ENCODE measurements at regions not wholly inside any gene's neighbourhood (a gene's known extent, or its start where the extent isn't known, plus 50 kb on each side); places are given as distances from the start of the nearest gene placed in this dataset.

GRCh38 chr3:117843356-117843755, 1133.8 kb downstream of the TUSC7 start:
- TF ChIP-seq CTCF (IDR thresholded peaks at IDR 0.05), result no peak
- no peak for TF ChIP-seq POLR2A (IDR thresholded peaks at IDR 0.05)

Measured in right lobe of liver (tissue), 4 donors.